ENCODE measurements at regions not wholly inside any gene's neighbourhood (a gene's known extent, or its start where the extent isn't known, plus 50 kb on each side); places are given as distances from the start of the nearest gene placed in this dataset.

GRCh38 chr17:65459677-65460347 lies 101.6 kb downstream of the AXIN2 start:
- TF ChIP-seq ZBTB33 (CRISPR knock-in tag; IDR thresholded peaks at IDR 0.05): no peak
- TF ChIP-seq ZNF23 (CRISPR knock-in tag; IDR thresholded peaks at IDR 0.05): no peak
- no peak for TF ChIP-seq ZFP36 (IDR thresholded peaks at IDR 0.05; ENCODE audit: low read depth, low read length, partially characterized antibody)
- TF ChIP-seq FOXJ3 (CRISPR knock-in tag; IDR thresholded peaks at IDR 0.05): no peak
- no peak for TF ChIP-seq POLR2AphosphoS5 (IDR thresholded peaks at IDR 0.05; ENCODE audit: control insufficient read depth, insufficient read depth, low read depth, low read length)
- no peak for TF ChIP-seq ZNF699 (CRISPR knock-in tag; IDR thresholded peaks at IDR 0.05; ENCODE audit: insufficient replicate concordance)
- TF ChIP-seq EZH2 (IDR thresholded peaks at IDR 0.05; ENCODE audit: borderline replicate concordance, low read depth, low read length): no peak
- TF ChIP-seq CTCF (IDR thresholded peaks at IDR 0.05 in 2 of 3, conservative IDR thresholded peaks at IDR 0.05 in 1 of 3; ENCODE audit: insufficient read depth in 2 of 3, low read depth in 1 of 3, low read length in 3 of 3): no peak
- no peak for TF ChIP-seq ASH1L (IDR thresholded peaks at IDR 0.05; ENCODE audit: borderline replicate concordance, low read depth, partially characterized antibody)
